KMS-11 (cell line): ENCODE measurements at regions not wholly inside any gene's neighbourhood (a gene's known extent, or its start where the extent isn't known, plus 50 kb on each side); places are given as distances from the start of the nearest gene placed in this dataset.

Source experiments
- H2AFZ ChIP-seq: fragments of 200-600 bp; sonication (generic); 2 replicates; pipeline ENCODE4 v1.6.1; 2016; ENCODE audit warnings: antibody characterized with exemption, mixed run types, low read depth
- H3K27ac ChIP-seq: fragments of 200-600 bp; sonication (generic); 2 replicates; pipeline ENCODE4 v1.6.1; 2016; ENCODE audit warnings: mild to moderate bottlenecking, mixed run types
- H3K27me3 ChIP-seq: fragments of 200-600 bp; sonication (generic); 2 replicates; pipeline ENCODE4 v1.6.1; 2017; ENCODE audit warnings: mild to moderate bottlenecking, low read depth, mixed run types, moderate library complexity; ENCODE audit not compliant: insufficient read depth
- H3K36me3 ChIP-seq: fragments of 200-600 bp; sonication (generic); 2 replicates; pipeline ENCODE4 v1.6.1; 2017; ENCODE audit warnings: mild to moderate bottlenecking, mixed run types; ENCODE audit not compliant: insufficient read depth
- H3K4me1 ChIP-seq: fragments of 200-600 bp; sonication (generic); 2 replicates; pipeline ENCODE4 v1.6.1; 2016; ENCODE audit warnings: mild to moderate bottlenecking, low read depth, mixed run types; ENCODE audit not compliant: poor library complexity, severe bottlenecking
- H3K4me2 ChIP-seq: fragments of 200-600 bp; sonication (generic); 2 replicates; pipeline ENCODE4 v1.7.0; 2016; ENCODE audit warnings: mild to moderate bottlenecking, mixed run types
- H3K4me3 ChIP-seq: fragments of 200-600 bp; sonication (generic); IDR thresholded peaks from 2 replicates; pipeline ENCODE4 v1.6.1; 2017; ENCODE audit warnings: low read depth, low read length, mixed read lengths; ENCODE audit not compliant: insufficient read depth
- H3K79me2 ChIP-seq: fragments of 200-600 bp; sonication (generic); 2 replicates; pipeline ENCODE4 v1.6.1; 2016; ENCODE audit warnings: low read depth, mixed run types; ENCODE audit not compliant: insufficient read depth
- H3K9ac ChIP-seq: fragments of 200-600 bp; sonication (generic); 2 replicates; pipeline ENCODE4 v1.6.1; 2016; ENCODE audit warnings: mild to moderate bottlenecking, mixed run types
- H4K20me1 ChIP-seq: fragments of 200-600 bp; sonication (generic); 2 replicates; pipeline ENCODE4 v1.6.1; 2016; ENCODE audit warnings: mild to moderate bottlenecking, mixed run types; ENCODE audit not compliant: insufficient read depth
- TF ChIP-seq, protein P1 (sequence below): fragments of 200-600 bp; sonication (generic); conservative IDR thresholded peaks from 2 replicates; pipeline ENCODE4 v1.6.1; 2017; ENCODE audit warnings: low read depth, mild to moderate bottlenecking, antibody characterized with exemption, low read length, moderate library complexity, mixed read lengths

DNA sequence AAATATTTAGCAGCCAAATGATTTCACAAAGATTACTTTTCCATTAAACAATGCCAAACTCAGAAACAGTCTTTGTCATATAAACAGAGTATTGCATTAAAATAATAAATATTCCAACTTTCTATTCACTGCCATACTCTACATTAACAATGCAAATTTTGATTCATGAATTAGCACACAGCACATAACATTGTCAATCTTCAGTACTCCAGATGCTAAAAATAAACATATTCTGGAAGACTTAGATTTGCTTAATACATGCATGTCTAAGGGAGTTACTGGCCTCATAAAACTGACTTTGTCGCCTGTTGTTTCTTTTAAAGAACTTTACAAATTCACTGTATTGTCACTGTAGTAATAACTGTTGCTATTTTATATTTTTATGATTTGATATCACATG lies 131.6 kb downstream of the TMEM144 start:
- no peak overlapping the region for H3K27ac ChIP-seq
- no peak overlapping the region for H2AFZ ChIP-seq
- no peaks in the 10 kb centered on the region for H4K20me1 ChIP-seq
- H3K79me2 ChIP-seq, result no peaks in the 10 kb centered on the region
- H3K4me2 ChIP-seq, result no peak overlapping the region
- TF ChIP-seq, protein P1, sequence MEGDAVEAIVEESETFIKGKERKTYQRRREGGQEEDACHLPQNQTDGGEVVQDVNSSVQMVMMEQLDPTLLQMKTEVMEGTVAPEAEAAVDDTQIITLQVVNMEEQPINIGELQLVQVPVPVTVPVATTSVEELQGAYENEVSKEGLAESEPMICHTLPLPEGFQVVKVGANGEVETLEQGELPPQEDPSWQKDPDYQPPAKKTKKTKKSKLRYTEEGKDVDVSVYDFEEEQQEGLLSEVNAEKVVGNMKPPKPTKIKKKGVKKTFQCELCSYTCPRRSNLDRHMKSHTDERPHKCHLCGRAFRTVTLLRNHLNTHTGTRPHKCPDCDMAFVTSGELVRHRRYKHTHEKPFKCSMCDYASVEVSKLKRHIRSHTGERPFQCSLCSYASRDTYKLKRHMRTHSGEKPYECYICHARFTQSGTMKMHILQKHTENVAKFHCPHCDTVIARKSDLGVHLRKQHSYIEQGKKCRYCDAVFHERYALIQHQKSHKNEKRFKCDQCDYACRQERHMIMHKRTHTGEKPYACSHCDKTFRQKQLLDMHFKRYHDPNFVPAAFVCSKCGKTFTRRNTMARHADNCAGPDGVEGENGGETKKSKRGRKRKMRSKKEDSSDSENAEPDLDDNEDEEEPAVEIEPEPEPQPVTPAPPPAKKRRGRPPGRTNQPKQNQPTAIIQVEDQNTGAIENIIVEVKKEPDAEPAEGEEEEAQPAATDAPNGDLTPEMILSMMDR, result no peak
- H3K27me3 ChIP-seq, result no peaks in the 10 kb centered on the region
- H3K9ac ChIP-seq, result no peak overlapping the region
- no peaks in the 10 kb centered on the region for H3K36me3 ChIP-seq
- no peak overlapping the region for H3K4me3 ChIP-seq
- no peaks in the 10 kb centered on the region for H3K4me1 ChIP-seq

DNA sequence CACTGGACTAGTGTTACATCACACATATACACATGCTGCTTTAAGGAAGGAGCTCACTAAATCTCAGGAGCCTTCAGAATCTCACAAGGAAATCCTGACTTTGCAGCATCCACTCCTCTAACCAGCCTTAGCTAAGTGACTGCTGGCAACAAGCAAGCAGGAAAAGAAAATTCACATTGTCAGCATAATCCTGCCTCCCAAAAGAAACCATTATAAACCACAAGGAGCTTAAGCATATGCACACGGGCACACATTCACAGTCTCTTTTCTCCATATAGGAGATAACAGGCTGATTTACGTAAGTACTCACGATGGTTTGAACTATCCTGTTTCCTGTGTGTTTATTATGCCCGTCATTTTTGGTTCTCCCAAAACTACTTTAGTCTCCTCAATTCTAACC lies 136.3 kb downstream of the TMEM144 start:
- no peaks in the 10 kb centered on the region for H3K27me3 ChIP-seq
- no peak overlapping the region for H2AFZ ChIP-seq
- H3K36me3 ChIP-seq, result no peaks in the 10 kb centered on the region
- no peak overlapping the region for H3K27ac ChIP-seq
- no peak overlapping the region for H3K4me3 ChIP-seq
- no peaks in the 10 kb centered on the region for H4K20me1 ChIP-seq
- TF ChIP-seq, protein P1, result no peak
- no peak overlapping the region for H3K4me2 ChIP-seq
- no peaks in the 10 kb centered on the region for H3K4me1 ChIP-seq
- no peak overlapping the region for H3K9ac ChIP-seq
- no peaks in the 10 kb centered on the region for H3K79me2 ChIP-seq

DNA sequence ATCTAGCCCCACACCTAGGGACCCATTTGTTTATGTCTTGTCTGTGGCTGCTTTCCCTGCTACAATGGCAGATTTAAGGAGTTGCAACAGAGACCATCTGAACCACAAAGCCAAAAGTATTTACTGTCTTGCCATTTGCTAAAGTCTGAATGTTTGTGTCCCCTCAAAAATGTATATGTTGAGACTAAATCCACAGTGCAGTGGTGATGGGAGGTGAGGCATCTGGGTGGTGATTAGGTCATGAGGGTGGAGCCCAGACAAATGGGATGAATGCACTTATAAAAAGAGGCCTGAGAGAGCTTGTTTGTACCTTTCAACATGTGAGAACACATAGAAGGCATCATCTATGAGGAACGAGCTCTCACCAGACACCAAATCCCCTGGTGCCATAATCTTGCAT lies 137.3 kb downstream of the TMEM144 start:
- no peak overlapping the region for H3K4me2 ChIP-seq
- TF ChIP-seq, protein P1, result no peak
- no peaks in the 10 kb centered on the region for H4K20me1 ChIP-seq
- no peaks in the 10 kb centered on the region for H3K27me3 ChIP-seq
- H3K36me3 ChIP-seq, result no peaks in the 10 kb centered on the region
- H2AFZ ChIP-seq, result no peak overlapping the region
- H3K4me1 ChIP-seq, result no peaks in the 10 kb centered on the region
- no peak overlapping the region for H3K4me3 ChIP-seq
- H3K9ac ChIP-seq, result no peak overlapping the region
- no peaks in the 10 kb centered on the region for H3K79me2 ChIP-seq
- H3K27ac ChIP-seq, result no peak overlapping the region

DNA sequence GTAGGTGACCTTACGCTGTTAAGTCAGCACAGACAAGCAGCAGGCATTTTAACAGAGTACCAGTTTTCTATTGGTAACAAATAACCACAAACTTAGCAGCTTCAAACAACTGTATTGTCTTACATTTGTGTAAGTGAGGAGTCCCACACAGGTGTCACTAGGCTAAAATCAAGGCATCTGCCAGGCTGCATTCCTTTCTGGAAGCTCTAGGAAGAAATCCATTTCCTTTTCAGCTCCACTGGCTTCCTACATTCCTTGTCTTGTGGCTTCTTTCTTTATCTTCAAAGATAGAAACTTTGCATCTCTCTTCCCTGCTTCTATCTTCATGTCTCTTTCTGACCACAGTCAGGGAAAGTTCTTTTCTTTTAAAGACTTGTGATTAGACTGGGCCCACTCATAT lies 139.9 kb downstream of the TMEM144 start:
- Histone ChIP-seq H3K79me2 (no peaks in the 10 kb centered on the region), H3K27ac (no peak overlapping the region), H3K4me3 (no peak overlapping the region), H3K9ac (no peak overlapping the region), H4K20me1 (no peaks in the 10 kb centered on the region), H3K4me1 (no peaks in the 10 kb centered on the region), H3K4me2 (no peak overlapping the region), H3K36me3 (no peaks in the 10 kb centered on the region), H2AFZ (no peak overlapping the region), H3K27me3 (no peaks in the 10 kb centered on the region)
- TF ChIP-seq, protein P1, result no peak
